Heart right ventricle (tissue), 16 donors: ENCODE measurements at regions not wholly inside any gene's neighbourhood (a gene's known extent, or its start where the extent isn't known, plus 50 kb on each side); places are given as distances from the start of the nearest gene placed in this dataset.

ENCODE experiments used
- ATAC-seq, 8 donors: fragments of 200-7000 bp; cut with Tn5 transposase; one replicate each; pipeline ENCODE4 v1.9.1; 2020; ENCODE audit warnings: mild to moderate bottlenecking in 8 of 8, moderate library complexity in 8 of 8, moderate number of reproducible peaks in 1 of 8
- DNase-seq, 2 donors: peaks; one replicate each; pipeline ENCODE4 v3.0.0-alpha.2; 2020
- H3K27ac ChIP-seq, 10 donors: fragments of 200-600 bp; sonication (generic) in 2 of 10; one replicate each; pipeline versions ENCODE4 v1.5.0 to v1.8.0; 2020 to 2022; ENCODE audit warnings: mild to moderate bottlenecking in 3 of 10
- H3K27me3 ChIP-seq, 7 donors: fragments of 200-600 bp; one replicate each; pipeline ENCODE4 v1.8.0; 2021 to 2022; ENCODE audit warnings: mild to moderate bottlenecking in 2 of 7
- H3K36me3 ChIP-seq, 9 donors: fragments of 200-600 bp; sonication (generic) in 1 of 9; one replicate each; pipeline versions ENCODE4 v1.5.0 to v1.8.0; 2020 to 2022; ENCODE audit warnings: mild to moderate bottlenecking in 2 of 9
- H3K4me1 ChIP-seq, 9 donors: fragments of 200-600 bp; sonication (generic) in 1 of 9; one replicate each; pipeline versions ENCODE4 v1.5.0 to v1.8.0; 2020 to 2022; ENCODE audit warnings: mild to moderate bottlenecking in 4 of 9
- H3K4me3 ChIP-seq, 10 donors: fragments of 200-600 bp; sonication (generic) in 2 of 10; one replicate each; pipeline versions ENCODE4 v1.5.0 to v1.8.0; 2020 to 2022; ENCODE audit warnings: mild to moderate bottlenecking in 7 of 10, moderate library complexity in 2 of 10
- H3K9me3 ChIP-seq, 11 donors: fragments of 200-600 bp in 10 of 11; sonication (generic) in 2 of 11; one replicate each; pipeline versions ENCODE4 v1.5.0 to v1.8.0; 2013 to 2022; ENCODE audit warnings: mild to moderate bottlenecking in 2 of 11, control low read depth in 1 of 11, moderate library complexity in 1 of 11
- WGBS, 2 donors: extraction: QIAGEN DNeasy Blood & Tissue Kit; methylation state at CpG; one replicate each; pipeline ENCODE4 v1.1.7; 2013; ENCODE audit warnings: inconsistent platforms in 1 of 2; 5-methylcytosine and 5-hydroxymethylcytosine counted together
- intact Hi-C, 10 donors: fragments of 100-400 bp; cut with DNase I; formaldehyde crosslinking; loops; one replicate each; pipeline versions ENCODE4 v1.11.1 to v1.14.2; 2022
- TF ChIP-seq, protein P1 (sequence below), 9 donors: fragments of 200-600 bp; sonication (generic) in 2 of 9; IDR thresholded peaks; one replicate each; pipeline versions ENCODE4 v1.5.0 to v1.8.0; 2021 to 2022; ENCODE audit warnings: antibody characterized with exemption in 9 of 9, mild to moderate bottlenecking in 5 of 9, moderate library complexity in 1 of 9
- donor health status: Arrhythmogenic right ventricular cardiomyopathy.
- donor health status: ischemic (EF 13 %, LVEDD 7.1; RV severe dilation, severe dysfunction).
- donor health status: healthy with polysubstance abuse.
- donor health status: DM: no; HTN: yes; CAD: no.
- donor health status: DM: no; HTN: no; CAD: no.
- donor health status: ischemic (EF 25% LVEDD 6.9; RV normal size, moderate dysfunction).
- donor health status: ischemic (EF 25% LVEDD 5.7; RV mildly dilated, moderate dysfunction).
- donor health status: healthy.
- donor health status: DM: yes; HTN: yes; CAD: no.
- donor health status: Ischemic cardiomyopathy.
- donor health status: ischemic (EF 35%, LVEDD 5.7; RV mildly dilated, moderate dysfunction).
- donor health status: nonischemic (EF 11% LVEDD 7.7; RV severe dilation, severe dysfunction).
- donor health status: DM: yes; HTN: yes; CAD: no.
- donor health status: PGD.
- donor health status: ischemic (EF 29% LVEDD 5.4; RV normal size, mild dysfunction).
- donor health status: nonischemic (EF 23%, LVEDD 6.1; RV moderate dilation, normal function).

DNA sequence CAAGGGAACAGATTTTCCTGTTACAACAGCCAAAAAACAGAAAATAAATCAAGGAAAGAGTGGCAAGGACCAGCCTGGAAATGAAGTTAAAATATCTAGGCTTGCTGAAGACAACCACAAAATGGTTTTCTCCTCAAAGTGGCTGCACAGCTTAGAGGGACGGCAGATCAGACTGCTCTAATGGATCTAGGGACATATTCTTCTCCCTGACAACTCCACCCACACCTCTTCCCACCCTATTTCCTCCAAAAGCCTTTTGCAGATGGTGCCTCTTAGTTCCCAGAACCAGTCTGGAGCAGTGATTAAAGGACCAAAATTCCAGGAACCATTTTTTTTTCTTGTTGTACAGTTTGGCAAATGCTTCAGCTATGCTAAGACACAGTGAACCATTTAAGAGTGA, 220.2 kb upstream of the SIX2 start:
- ATAC-seq (no peak), DNase-seq (no peak)
- no peaks in the 10 kb centered on the region for H3K4me1 ChIP-seq
- H3K27me3 ChIP-seq = peaks cover 0 to 5% (median 0%) of the 10 kb centered on the region in 7 donors
- intact Hi-C loops = no loop called here
- no peak overlapping the region for H3K4me3 ChIP-seq
- TF ChIP-seq, protein P1, sequence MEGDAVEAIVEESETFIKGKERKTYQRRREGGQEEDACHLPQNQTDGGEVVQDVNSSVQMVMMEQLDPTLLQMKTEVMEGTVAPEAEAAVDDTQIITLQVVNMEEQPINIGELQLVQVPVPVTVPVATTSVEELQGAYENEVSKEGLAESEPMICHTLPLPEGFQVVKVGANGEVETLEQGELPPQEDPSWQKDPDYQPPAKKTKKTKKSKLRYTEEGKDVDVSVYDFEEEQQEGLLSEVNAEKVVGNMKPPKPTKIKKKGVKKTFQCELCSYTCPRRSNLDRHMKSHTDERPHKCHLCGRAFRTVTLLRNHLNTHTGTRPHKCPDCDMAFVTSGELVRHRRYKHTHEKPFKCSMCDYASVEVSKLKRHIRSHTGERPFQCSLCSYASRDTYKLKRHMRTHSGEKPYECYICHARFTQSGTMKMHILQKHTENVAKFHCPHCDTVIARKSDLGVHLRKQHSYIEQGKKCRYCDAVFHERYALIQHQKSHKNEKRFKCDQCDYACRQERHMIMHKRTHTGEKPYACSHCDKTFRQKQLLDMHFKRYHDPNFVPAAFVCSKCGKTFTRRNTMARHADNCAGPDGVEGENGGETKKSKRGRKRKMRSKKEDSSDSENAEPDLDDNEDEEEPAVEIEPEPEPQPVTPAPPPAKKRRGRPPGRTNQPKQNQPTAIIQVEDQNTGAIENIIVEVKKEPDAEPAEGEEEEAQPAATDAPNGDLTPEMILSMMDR (IDR thresholded peaks at IDR 0.05) = no peak
- no peak overlapping the region for H3K27ac ChIP-seq
- peaks cover 0 to 3% (median 0%) of the 10 kb centered on the region in 11 donors for H3K9me3 ChIP-seq
- H3K36me3 ChIP-seq = no peaks in the 10 kb centered on the region
- 60 to 67% methylated on average over 1 of the region's 1 CpG for WGBS, 2 donors

DNA sequence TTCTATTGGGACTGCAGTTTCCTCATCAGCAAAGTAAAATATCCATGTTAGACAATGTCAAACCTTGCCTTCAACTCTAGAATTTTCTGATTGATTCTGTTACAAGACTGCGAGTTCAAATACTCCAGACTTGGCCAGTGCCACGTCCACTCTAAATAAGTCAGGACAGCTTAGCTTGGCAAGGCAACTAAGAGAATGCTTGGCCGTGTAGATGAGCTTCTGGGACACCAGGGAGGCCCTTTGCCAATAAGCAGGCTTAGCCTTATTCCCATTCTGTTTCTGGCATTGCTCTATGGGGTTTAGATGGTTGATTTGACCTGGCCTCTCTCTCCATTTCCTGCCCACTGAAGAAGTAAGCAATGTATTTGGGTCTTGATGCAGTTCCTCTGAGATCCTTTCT, 218.1 kb upstream of the SIX2 start:
- no peak for ATAC-seq
- WGBS, 2 donors = 87 to 93% methylated on average over 3 of the region's 3 CpGs
- H3K4me1 ChIP-seq = no peaks in the 10 kb centered on the region

DNA sequence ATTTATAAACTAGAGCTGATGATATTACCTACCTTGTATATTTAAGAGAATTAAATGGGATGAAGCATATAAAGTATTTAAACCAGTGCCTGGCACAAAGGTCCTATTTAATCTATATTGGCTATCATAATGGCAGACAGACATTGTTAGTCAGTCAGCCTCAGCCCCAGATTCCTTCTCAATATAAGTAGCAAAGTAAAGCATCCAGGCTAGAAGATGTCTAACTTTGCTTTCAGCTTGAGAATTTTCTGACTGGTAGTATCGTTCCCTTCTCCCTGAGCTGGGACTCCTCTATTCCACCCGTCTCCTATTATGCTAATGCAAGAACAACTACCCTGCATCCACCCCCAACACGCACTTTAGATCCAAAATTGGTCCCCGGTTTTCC, 215.7 kb upstream of the SIX2 start:
- peaks cover 0 to 3% (median 0%) of the 10 kb centered on the region in 11 donors for H3K9me3 ChIP-seq
- intact Hi-C loops = no loop called here
- ATAC-seq = no peak
- no peak overlapping the region for H3K27ac ChIP-seq
- H3K27me3 ChIP-seq = peaks cover 0 to 27% (median 14%) of the 10 kb centered on the region in 7 donors
- H3K36me3 ChIP-seq = no peaks in the 10 kb centered on the region
- no peak for DNase-seq
- no peaks in the 10 kb centered on the region for H3K4me1 ChIP-seq
- H3K4me3 ChIP-seq = no peak overlapping the region
- WGBS, 2 donors = 86 to 89% methylated on average over 4 of the region's 4 CpGs
- TF ChIP-seq, protein P1 (IDR thresholded peaks at IDR 0.05) = no peak

More for the DNA sequence above, 218.1 kb upstream of the SIX2 start:
- Histone ChIP-seq H3K4me3 (no peak overlapping the region), H3K27me3 (peaks cover 0 to 10% (median 4%) of the 10 kb centered on the region in 7 donors), H3K36me3 (no peaks in the 10 kb centered on the region), H3K27ac (no peak overlapping the region), H3K9me3 (peaks cover 0 to 3% (median 0%) of the 10 kb centered on the region in 11 donors)
- intact Hi-C loops = no loop called here
- TF ChIP-seq, protein P1 (IDR thresholded peaks at IDR 0.05) = no peak
- DNase-seq = no peak

DNA sequence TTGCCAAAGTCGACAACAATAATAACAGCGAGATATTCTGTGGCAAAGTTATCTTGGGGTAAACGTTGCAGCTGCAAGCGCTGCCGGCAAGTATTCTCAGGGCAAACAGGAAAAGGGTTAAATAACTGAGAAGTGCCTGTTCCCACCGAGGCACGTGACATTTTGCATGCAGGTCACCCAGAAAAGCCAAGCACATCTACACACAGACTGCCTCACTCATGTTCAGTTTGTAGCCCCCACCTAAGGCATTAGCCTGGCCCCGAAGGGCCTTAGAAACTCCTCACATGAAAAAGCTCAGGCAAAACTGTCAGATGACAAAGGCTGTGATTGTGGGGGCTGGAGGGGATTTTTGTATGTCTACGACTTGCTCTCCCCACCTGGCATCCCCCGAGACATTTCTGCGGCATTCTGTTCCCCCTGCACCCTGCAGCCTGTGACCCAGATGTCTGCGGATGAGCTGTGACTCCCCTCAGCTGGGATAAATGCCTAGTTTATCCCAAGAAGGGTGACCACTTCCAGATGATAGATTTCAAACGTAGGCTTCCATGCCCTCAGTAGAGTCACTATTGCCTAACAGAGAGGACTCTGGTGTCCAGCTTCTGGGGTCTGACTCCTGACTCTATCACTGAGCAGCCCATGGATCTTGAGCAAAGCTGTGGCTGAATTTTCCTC, 215.2 kb upstream of the SIX2 start:
- TF ChIP-seq, protein P1 (IDR thresholded peaks at IDR 0.05) = no peak
- no peaks in the 10 kb centered on the region for H3K4me1 ChIP-seq
- H3K4me3 ChIP-seq = no peak overlapping the region
- intact Hi-C loops = no loop called here
- H3K27ac ChIP-seq = no peak overlapping the region
- H3K9me3 ChIP-seq = peaks cover 0 to 3% (median 0%) of the 10 kb centered on the region in 11 donors
- 42 to 47% methylated on average over 13 of the region's 13 CpGs for WGBS, 2 donors
- ATAC-seq (no peak), DNase-seq (no peak)
- H3K27me3 ChIP-seq = peaks cover 0 to 27% (median 14%) of the 10 kb centered on the region in 7 donors
- no peaks in the 10 kb centered on the region for H3K36me3 ChIP-seq
